WTC11 (cell line): ENCODE measurements at regions not wholly inside any gene's neighbourhood (a gene's known extent, or its start where the extent isn't known, plus 50 kb on each side); places are given as distances from the start of the nearest gene placed in this dataset.
"Not testable (repeated sequence)": the region's sequence is repeated elsewhere in the genome, so short reads cannot be mapped to it uniquely, and the experiment has no call there.

Experiments used
- CREB1 ChIP-seq: sonication (generic); formaldehyde crosslinking; IDR thresholded peaks from 2 replicates; pipeline ENCODE4 v1.8.0; 2023; ENCODE audit warnings: mild to moderate bottlenecking, missing genetic modification reagents
- ETV6 ChIP-seq: sonication (generic); formaldehyde crosslinking; IDR thresholded peaks from 2 replicates; pipeline ENCODE4 v1.8.1; 2022; ENCODE audit warnings: mild to moderate bottlenecking, missing genetic modification reagents
- JAZF1 ChIP-seq: fragments of 250-450 bp; sonication (Bioruptor Pico); IDR thresholded peaks from 2 replicates; pipeline ENCODE4 v1.9.0; 2021; ENCODE audit warnings: moderate library complexity, mild to moderate bottlenecking, inconsistent platforms
- PRRX2 ChIP-seq: fragments of 250-450 bp; sonication (Bioruptor Pico); IDR thresholded peaks from 2 replicates; pipeline ENCODE4 v1.8.0; 2021; ENCODE audit warnings: mild to moderate bottlenecking
- SP1 ChIP-seq: sonication (generic); formaldehyde crosslinking; conservative IDR thresholded peaks from 2 replicates; pipeline ENCODE4 v1.8.1; 2022; ENCODE audit warnings: missing genetic modification reagents
- TP53 ChIP-seq: sonication (generic); formaldehyde crosslinking; IDR thresholded peaks from 2 replicates; pipeline ENCODE4 v1.8.1; 2023; ENCODE audit warnings: mild to moderate bottlenecking, missing genetic modification reagents
- ZNF317 ChIP-seq: sonication (generic); formaldehyde crosslinking; IDR thresholded peaks from 2 replicates; pipeline ENCODE4 v1.8.1; 2023; ENCODE audit warnings: low read depth, mild to moderate bottlenecking, moderate library complexity, missing genetic modification reagents, borderline replicate concordance
- TF ChIP-seq, protein P1 (sequence below): fragments of 200-600 bp; IDR thresholded peaks from 2 replicates; pipeline ENCODE4 v1.8.0; 2022; ENCODE audit warnings: antibody characterized with exemption
- TF ChIP-seq, protein P2 (sequence below): sonication (generic); formaldehyde crosslinking; conservative IDR thresholded peaks from 2 replicates; pipeline ENCODE4 v1.8.1; 2022; ENCODE audit warnings: mild to moderate bottlenecking, missing genetic modification reagents
- TF ChIP-seq, protein P3 (sequence below): sonication (generic); formaldehyde crosslinking; IDR thresholded peaks from 2 replicates; pipeline ENCODE4 v1.8.0; 2022; ENCODE audit warnings: mild to moderate bottlenecking, missing genetic modification reagents
- TF ChIP-seq, protein P4 (sequence below): sonication (generic); formaldehyde crosslinking; IDR thresholded peaks from 2 replicates; pipeline ENCODE4 v1.8.0; 2022; ENCODE audit warnings: mild to moderate bottlenecking, missing genetic modification reagents

DNA sequence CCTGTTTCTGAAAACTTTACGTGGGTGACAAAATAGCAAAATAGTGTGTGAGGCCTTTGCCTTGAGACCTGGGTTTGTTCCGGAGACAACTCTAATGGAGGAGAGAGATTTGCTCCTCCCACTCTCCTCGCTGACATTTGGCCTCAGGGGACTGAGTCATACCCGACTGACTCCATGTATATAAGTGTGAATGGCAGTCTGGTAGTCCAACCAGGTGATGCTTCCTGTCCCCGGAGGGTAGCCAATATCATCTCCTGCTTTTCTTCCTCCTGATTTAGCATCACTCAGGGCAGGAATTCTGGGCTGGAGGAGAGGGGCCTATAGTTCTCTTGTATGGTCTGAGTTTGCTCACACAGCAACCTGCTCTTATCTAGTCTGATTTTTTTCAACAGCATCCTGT lies 76.0 kb downstream of the NPIPB5 start:
- TF ChIP-seq, protein P1, sequence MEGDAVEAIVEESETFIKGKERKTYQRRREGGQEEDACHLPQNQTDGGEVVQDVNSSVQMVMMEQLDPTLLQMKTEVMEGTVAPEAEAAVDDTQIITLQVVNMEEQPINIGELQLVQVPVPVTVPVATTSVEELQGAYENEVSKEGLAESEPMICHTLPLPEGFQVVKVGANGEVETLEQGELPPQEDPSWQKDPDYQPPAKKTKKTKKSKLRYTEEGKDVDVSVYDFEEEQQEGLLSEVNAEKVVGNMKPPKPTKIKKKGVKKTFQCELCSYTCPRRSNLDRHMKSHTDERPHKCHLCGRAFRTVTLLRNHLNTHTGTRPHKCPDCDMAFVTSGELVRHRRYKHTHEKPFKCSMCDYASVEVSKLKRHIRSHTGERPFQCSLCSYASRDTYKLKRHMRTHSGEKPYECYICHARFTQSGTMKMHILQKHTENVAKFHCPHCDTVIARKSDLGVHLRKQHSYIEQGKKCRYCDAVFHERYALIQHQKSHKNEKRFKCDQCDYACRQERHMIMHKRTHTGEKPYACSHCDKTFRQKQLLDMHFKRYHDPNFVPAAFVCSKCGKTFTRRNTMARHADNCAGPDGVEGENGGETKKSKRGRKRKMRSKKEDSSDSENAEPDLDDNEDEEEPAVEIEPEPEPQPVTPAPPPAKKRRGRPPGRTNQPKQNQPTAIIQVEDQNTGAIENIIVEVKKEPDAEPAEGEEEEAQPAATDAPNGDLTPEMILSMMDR, result not testable (repeated sequence)
- TF ChIP-seq, protein P2, sequence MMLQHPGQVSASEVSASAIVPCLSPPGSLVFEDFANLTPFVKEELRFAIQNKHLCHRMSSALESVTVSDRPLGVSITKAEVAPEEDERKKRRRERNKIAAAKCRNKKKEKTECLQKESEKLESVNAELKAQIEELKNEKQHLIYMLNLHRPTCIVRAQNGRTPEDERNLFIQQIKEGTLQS (CRISPR knock-in tag), result not testable (repeated sequence)
- not testable (repeated sequence) for TF ChIP-seq ETV6 (CRISPR knock-in tag); CREB1 (CRISPR knock-in tag); PRRX2 (CRISPR knock-in tag); TP53 (CRISPR knock-in tag); SP1 (CRISPR knock-in tag); ZNF317 (CRISPR knock-in tag); JAZF1
- TF ChIP-seq, protein P3, sequence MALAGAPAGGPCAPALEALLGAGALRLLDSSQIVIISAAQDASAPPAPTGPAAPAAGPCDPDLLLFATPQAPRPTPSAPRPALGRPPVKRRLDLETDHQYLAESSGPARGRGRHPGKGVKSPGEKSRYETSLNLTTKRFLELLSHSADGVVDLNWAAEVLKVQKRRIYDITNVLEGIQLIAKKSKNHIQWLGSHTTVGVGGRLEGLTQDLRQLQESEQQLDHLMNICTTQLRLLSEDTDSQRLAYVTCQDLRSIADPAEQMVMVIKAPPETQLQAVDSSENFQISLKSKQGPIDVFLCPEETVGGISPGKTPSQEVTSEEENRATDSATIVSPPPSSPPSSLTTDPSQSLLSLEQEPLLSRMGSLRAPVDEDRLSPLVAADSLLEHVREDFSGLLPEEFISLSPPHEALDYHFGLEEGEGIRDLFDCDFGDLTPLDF (CRISPR knock-in tag), result not testable (repeated sequence)
- TF ChIP-seq, protein P4, sequence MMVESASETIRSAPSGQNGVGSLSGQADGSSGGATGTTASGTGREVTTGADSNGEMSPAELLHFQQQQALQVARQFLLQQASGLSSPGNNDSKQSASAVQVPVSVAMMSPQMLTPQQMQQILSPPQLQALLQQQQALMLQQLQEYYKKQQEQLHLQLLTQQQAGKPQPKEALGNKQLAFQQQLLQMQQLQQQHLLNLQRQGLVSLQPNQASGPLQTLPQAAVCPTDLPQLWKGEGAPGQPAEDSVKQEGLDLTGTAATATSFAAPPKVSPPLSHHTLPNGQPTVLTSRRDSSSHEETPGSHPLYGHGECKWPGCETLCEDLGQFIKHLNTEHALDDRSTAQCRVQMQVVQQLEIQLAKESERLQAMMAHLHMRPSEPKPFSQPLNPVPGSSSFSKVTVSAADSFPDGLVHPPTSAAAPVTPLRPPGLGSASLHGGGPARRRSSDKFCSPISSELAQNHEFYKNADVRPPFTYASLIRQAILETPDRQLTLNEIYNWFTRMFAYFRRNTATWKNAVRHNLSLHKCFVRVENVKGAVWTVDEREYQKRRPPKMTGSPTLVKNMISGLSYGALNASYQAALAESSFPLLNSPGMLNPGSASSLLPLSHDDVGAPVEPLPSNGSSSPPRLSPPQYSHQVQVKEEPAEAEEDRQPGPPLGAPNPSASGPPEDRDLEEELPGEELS, result not testable (repeated sequence)
